ENCODE measurements at regions not wholly inside any gene's neighbourhood (a gene's known extent, or its start where the extent isn't known, plus 50 kb on each side); places are given as distances from the start of the nearest gene placed in this dataset.

GRCh38 chrX:131792356-131792749 is 230.7 kb upstream of the STK26 start (continued):
- TF ChIP-seq PATZ1 (tag by site-specific recombination; IDR thresholded peaks at IDR 0.05) (no peak), ZNF549 (tag by site-specific recombination; IDR thresholded peaks at IDR 0.05) (no peak), ZFHX2 (tag by site-specific recombination; conservative IDR thresholded peaks at IDR 0.05) (no peak), ZNF580 (tag by site-specific recombination; IDR thresholded peaks at IDR 0.05) (peak; percentile 71; the same call in 1 of the 2 replicates), ZNF140 (tag by site-specific recombination; IDR thresholded peaks at IDR 0.05) (no peak), ZNF114 (tag by site-specific recombination; IDR thresholded peaks at IDR 0.05) (no peak), ZNF530 (tag by site-specific recombination; IDR thresholded peaks at IDR 0.05; ENCODE audit: low read depth) (no peak), PRDM4 (tag by site-specific recombination; IDR thresholded peaks at IDR 0.05) (no peak), ZNF211 (tag by site-specific recombination; IDR thresholded peaks at IDR 0.05; ENCODE audit: low read depth) (no peak), ZNF148 (tag by site-specific recombination; IDR thresholded peaks at IDR 0.05; ENCODE audit: borderline replicate concordance) (no peak), ZBTB21 (tag by site-specific recombination; IDR thresholded peaks at IDR 0.05) (peak; percentile 43), ZNF623 (tag by site-specific recombination; IDR thresholded peaks at IDR 0.05) (no peak; the same call in 1 of the 2 replicates), TSHZ1 (tag by site-specific recombination; IDR thresholded peaks at IDR 0.05; ENCODE audit: borderline replicate concordance) (no peak), ZBTB17 (tag by site-specific recombination; IDR thresholded peaks at IDR 0.05) (no peak), BCL6B (tag by site-specific recombination; IDR thresholded peaks at IDR 0.05) (no peak), ZNF561 (tag by site-specific recombination; IDR thresholded peaks at IDR 0.05; ENCODE audit: borderline replicate concordance) (no peak), ZNF585B (tag by site-specific recombination; IDR thresholded peaks at IDR 0.05) (no peak), SP7 (tag by site-specific recombination; IDR thresholded peaks at IDR 0.05) (peak; percentile 31; the same call in 1 of the 2 replicates), ZNF426 (tag by site-specific recombination; IDR thresholded peaks at IDR 0.05) (no peak), GFI1B (tag by site-specific recombination; IDR thresholded peaks at IDR 0.05) (no peak), ZFP69B (tag by site-specific recombination; IDR thresholded peaks at IDR 0.05) (no peak), ZNF146 (tag by site-specific recombination; IDR thresholded peaks at IDR 0.05) (no peak), EGR2 (tag by site-specific recombination; IDR thresholded peaks at IDR 0.05; ENCODE audit: low read depth) (no peak), GLI2 (tag by site-specific recombination; IDR thresholded peaks at IDR 0.05; ENCODE audit: borderline replicate concordance, low read depth) (no peak; the same call in 1 of the 2 replicates), ZNF639 (tag by site-specific recombination; IDR thresholded peaks at IDR 0.05) (peak; percentile 80), ZNF16 (tag by site-specific recombination; IDR thresholded peaks at IDR 0.05; ENCODE audit: low read depth) (no peak), KLF8 (tag by site-specific recombination; IDR thresholded peaks at IDR 0.05) (peak; percentile 79; the same call in 1 of the 2 replicates)

All from HEK293 (cell line).